ENCODE measurements at regions not wholly inside any gene's neighbourhood (a gene's known extent, or its start where the extent isn't known, plus 50 kb on each side); places are given as distances from the start of the nearest gene placed in this dataset.

GRCh38 chr20:6637160-6637579 is 130.3 kb upstream of the BMP2 start:
- no peak for TF ChIP-seq CTCF (IDR thresholded peaks at IDR 0.05; ENCODE audit: unreplicated experiment)
- H3K4me1 Mint-ChIP-seq (ENCODE audit: low read depth), result peaks cover 5% of the 10 kb centered on the region
- no peak overlapping the region for H3K4me3 Mint-ChIP-seq (ENCODE audit: low read depth)
- DNase-seq (ENCODE audit: low spot score, unreplicated experiment), result no peak
- H3K27ac Mint-ChIP-seq, result no peak overlapping the region
- no peaks in the 10 kb centered on the region for H3K9me3 Mint-ChIP-seq (ENCODE audit: low read depth)
- no peaks in the 10 kb centered on the region for H3K36me3 Mint-ChIP-seq (ENCODE audit: insufficient read depth)
- no peaks in the 10 kb centered on the region for H3K27me3 Mint-ChIP-seq

GRCh38 chr20:6636209-6637159 is 131.0 kb upstream of the BMP2 start:
- no peak overlapping the region for H3K27ac Mint-ChIP-seq
- peaks cover 5% of the 10 kb centered on the region for H3K4me1 Mint-ChIP-seq (ENCODE audit: low read depth)
- H3K9me3 Mint-ChIP-seq (ENCODE audit: low read depth), result no peaks in the 10 kb centered on the region
- no peak for DNase-seq (ENCODE audit: low spot score, unreplicated experiment)
- peak; percentile 71 for TF ChIP-seq CTCF (IDR thresholded peaks at IDR 0.05; ENCODE audit: unreplicated experiment)
- no peaks in the 10 kb centered on the region for H3K36me3 Mint-ChIP-seq (ENCODE audit: insufficient read depth)
- no peak overlapping the region for H3K4me3 Mint-ChIP-seq (ENCODE audit: low read depth)
- H3K27me3 Mint-ChIP-seq, result no peaks in the 10 kb centered on the region

- no peaks in the 10 kb centered on the region for H3K36me3 Mint-ChIP-seq (ENCODE audit: insufficient read depth)
- H3K27me3 Mint-ChIP-seq, result no peaks in the 10 kb centered on the region
- peaks cover under 1% of the 10 kb centered on the region for H3K9me3 Mint-ChIP-seq (ENCODE audit: low read depth)
- DNase-seq (ENCODE audit: low spot score, unreplicated experiment), result no peak
- H3K4me3 Mint-ChIP-seq (ENCODE audit: low read depth), result no peak overlapping the region
- TF ChIP-seq CTCF (IDR thresholded peaks at IDR 0.05; ENCODE audit: unreplicated experiment), result no peak
- H3K4me1 Mint-ChIP-seq (ENCODE audit: low read depth), result peaks cover 5% of the 10 kb centered on the region
- H3K27ac Mint-ChIP-seq, result no peak overlapping the region
These were observed 132.3 kb upstream of the BMP2 start for GRCh38 chr20:6635034-6635736.

- no peak overlapping the region for H3K27ac Mint-ChIP-seq
- H3K9me3 Mint-ChIP-seq (ENCODE audit: low read depth), result peaks cover 2% of the 10 kb centered on the region
- H3K4me1 Mint-ChIP-seq (ENCODE audit: low read depth), result peaks cover 5% of the 10 kb centered on the region
These were observed 135.3 kb upstream of the BMP2 start for GRCh38 chr20:6632187-6632586.

More at GRCh38 chr20:6632187-6632586, 135.3 kb upstream of the BMP2 start:
- no peaks in the 10 kb centered on the region for H3K27me3 Mint-ChIP-seq
- H3K4me3 Mint-ChIP-seq (ENCODE audit: low read depth), result no peak overlapping the region
- no peak for DNase-seq (ENCODE audit: low spot score, unreplicated experiment)
- H3K36me3 Mint-ChIP-seq (ENCODE audit: insufficient read depth), result no peaks in the 10 kb centered on the region
- TF ChIP-seq CTCF (IDR thresholded peaks at IDR 0.05; ENCODE audit: unreplicated experiment), result no peak
